ENCODE measurements at regions not wholly inside any gene's neighbourhood (a gene's known extent, or its start where the extent isn't known, plus 50 kb on each side); places are given as distances from the start of the nearest gene placed in this dataset.

GRCh38 chr18:40413160-40413559 lies 1541.9 kb upstream of the PIK3C3 start:
- no peak for DNase-seq (ENCODE audit: low spot score)
- TF ChIP-seq CTCF (conservative IDR thresholded peaks at IDR 0.05; ENCODE audit: low read depth) = no peak
- no peak overlapping the region for H3K27ac ChIP-seq
- CTCF ChIA-PET = interaction anchor here (0.6 to 0.7 kb wide), 2 partner anchors 10 to 1472 kb away, joined by 3 read pairs; no protein-coding TSS in a partner anchor
- POLR2A ChIA-PET (ENCODE audit: low non-redundant PET) = no interaction called here

- H3K27ac ChIP-seq = no peak overlapping the region
- TF ChIP-seq CTCF (conservative IDR thresholded peaks at IDR 0.05; ENCODE audit: low read depth) = no peak
- DNase-seq (ENCODE audit: low spot score) = no peak
- ChIA-PET CTCF (no interaction called here), POLR2A (ENCODE audit: low non-redundant PET) (no interaction called here)
Measured at GRCh38 chr18:40412410-40412809, 1542.6 kb upstream of the PIK3C3 start.

- no peak for DNase-seq (ENCODE audit: low spot score)
- no peak overlapping the region for H3K27ac ChIP-seq
- TF ChIP-seq CTCF (conservative IDR thresholded peaks at IDR 0.05; ENCODE audit: low read depth) = no peak
- ChIA-PET CTCF (no interaction called here), POLR2A (ENCODE audit: low non-redundant PET) (no interaction called here)
Measured at GRCh38 chr18:40407909-40408308, 1547.1 kb upstream of the PIK3C3 start.

DNA sequence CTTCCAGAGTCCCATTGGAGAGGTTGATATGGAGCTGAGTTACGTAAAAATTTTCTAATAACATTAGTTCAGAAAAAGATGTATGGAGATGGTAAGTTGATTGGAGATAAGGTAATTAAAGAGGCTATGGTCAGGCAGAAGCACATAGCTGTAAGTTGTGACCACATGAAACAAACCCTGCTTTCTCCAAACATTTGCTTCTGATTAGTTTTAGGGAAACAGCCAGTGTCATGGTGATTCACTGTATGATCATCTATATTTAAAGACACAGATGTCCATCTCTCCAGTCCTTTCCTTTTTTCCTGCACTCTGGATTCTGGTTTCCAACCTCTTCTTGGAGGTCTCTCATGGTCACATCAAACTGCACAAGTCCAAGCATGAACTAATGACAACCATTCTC lies 1550.8 kb upstream of the PIK3C3 start:
- POLR2A ChIA-PET (ENCODE audit: low non-redundant PET) = no interaction called here

GRCh38 chr18:40402052-40402451 lies 1553.0 kb upstream of the PIK3C3 start:
- ChIA-PET POLR2A (ENCODE audit: low non-redundant PET) (no interaction called here), CTCF (no interaction called here)
- DNase-seq (ENCODE audit: low spot score) = no peak
- H3K27ac ChIP-seq = no peak overlapping the region
- TF ChIP-seq CTCF (conservative IDR thresholded peaks at IDR 0.05; ENCODE audit: low read depth) = no peak

More for the DNA sequence above, 1550.8 kb upstream of the PIK3C3 start:
- no peak for TF ChIP-seq CTCF (conservative IDR thresholded peaks at IDR 0.05; ENCODE audit: low read depth)
- CTCF ChIA-PET = no interaction called here
- DNase-seq (ENCODE audit: low spot score) = no peak
- H3K27ac ChIP-seq = no peak overlapping the region

- TF ChIP-seq CTCF (conservative IDR thresholded peaks at IDR 0.05; ENCODE audit: low read depth) = no peak
- H3K27ac ChIP-seq = no peak overlapping the region
- ChIA-PET POLR2A (ENCODE audit: low non-redundant PET) (no interaction called here), CTCF (no interaction called here)
- DNase-seq (ENCODE audit: low spot score) = no peak
Measured at GRCh38 chr18:40388121-40388520, 1566.9 kb upstream of the PIK3C3 start.

Measured in RWPE1 (cell line).